ENCODE measurements at regions not wholly inside any gene's neighbourhood (a gene's known extent, or its start where the extent isn't known, plus 50 kb on each side); places are given as distances from the start of the nearest gene placed in this dataset.

DNA sequence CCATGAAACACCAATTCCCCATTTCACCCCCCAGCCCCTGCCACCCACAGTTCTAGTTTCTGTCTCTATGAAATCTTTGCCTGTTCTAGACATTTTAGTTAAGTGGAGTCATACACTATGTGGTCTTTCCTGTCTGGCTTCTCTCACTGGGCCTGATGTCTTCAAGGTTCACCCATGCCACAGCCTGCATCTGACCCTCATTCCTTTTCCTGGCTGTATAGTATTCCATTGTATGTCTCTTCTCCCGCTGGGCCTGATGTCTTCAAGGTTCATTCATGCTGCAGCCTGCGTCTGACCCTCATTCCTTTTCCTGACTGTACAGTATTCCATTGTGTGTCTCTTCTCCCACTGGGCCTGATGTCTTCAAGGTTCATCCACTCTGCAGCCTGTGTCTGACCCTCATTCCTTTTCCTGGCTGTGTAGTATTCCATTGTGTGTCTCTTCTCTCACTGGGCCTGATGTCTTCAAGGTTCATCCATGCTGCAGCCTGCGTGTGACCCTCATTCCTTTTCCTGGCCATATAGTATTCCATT lies 191.7 kb downstream of the CRLF2 start:
- no peak for TF ChIP-seq POLR2AphosphoS5 (IDR thresholded peaks at IDR 0.05)
- TF ChIP-seq, protein P1, sequence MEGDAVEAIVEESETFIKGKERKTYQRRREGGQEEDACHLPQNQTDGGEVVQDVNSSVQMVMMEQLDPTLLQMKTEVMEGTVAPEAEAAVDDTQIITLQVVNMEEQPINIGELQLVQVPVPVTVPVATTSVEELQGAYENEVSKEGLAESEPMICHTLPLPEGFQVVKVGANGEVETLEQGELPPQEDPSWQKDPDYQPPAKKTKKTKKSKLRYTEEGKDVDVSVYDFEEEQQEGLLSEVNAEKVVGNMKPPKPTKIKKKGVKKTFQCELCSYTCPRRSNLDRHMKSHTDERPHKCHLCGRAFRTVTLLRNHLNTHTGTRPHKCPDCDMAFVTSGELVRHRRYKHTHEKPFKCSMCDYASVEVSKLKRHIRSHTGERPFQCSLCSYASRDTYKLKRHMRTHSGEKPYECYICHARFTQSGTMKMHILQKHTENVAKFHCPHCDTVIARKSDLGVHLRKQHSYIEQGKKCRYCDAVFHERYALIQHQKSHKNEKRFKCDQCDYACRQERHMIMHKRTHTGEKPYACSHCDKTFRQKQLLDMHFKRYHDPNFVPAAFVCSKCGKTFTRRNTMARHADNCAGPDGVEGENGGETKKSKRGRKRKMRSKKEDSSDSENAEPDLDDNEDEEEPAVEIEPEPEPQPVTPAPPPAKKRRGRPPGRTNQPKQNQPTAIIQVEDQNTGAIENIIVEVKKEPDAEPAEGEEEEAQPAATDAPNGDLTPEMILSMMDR (IDR thresholded peaks at IDR 0.05 in 8 of 11, conservative IDR thresholded peaks at IDR 0.05 in 3 of 11) = no peak
